Inflammatory macrophage treated with lipopolysaccharide for 4 hours (primary cell): ENCODE measurements at regions not wholly inside any gene's neighbourhood (a gene's known extent, or its start where the extent isn't known, plus 50 kb on each side); places are given as distances from the start of the nearest gene placed in this dataset.

ENCODE experiments used
- DNase-seq: peaks from one replicate; pipeline ENCODE4 v3.0.0-alpha.2; 2020

GRCh38 chr2:187943772-187944369, 347.8 kb upstream of the GULP1 start:
- DNase-seq: no peak

GRCh38 chr2:187949859-187950258, 341.8 kb upstream of the GULP1 start:
- DNase-seq: no peak

- no peak for DNase-seq
Measured at GRCh38 chr2:187951470-187952218, 340.0 kb upstream of the GULP1 start.

GRCh38 chr2:187956906-187957534, 334.7 kb upstream of the GULP1 start:
- DNase-seq: no peak

GRCh38 chr2:187959821-187960220, 331.9 kb upstream of the GULP1 start:
- DNase-seq: peak; percentile 27

GRCh38 chr2:187962538-187962937, 329.1 kb upstream of the GULP1 start:
- DNase-seq: peak; percentile 27

GRCh38 chr2:187964746-187965145, 326.9 kb upstream of the GULP1 start:
- no peak for DNase-seq

- DNase-seq: no peak
Measured at GRCh38 chr2:187966924-187967323, 324.8 kb upstream of the GULP1 start.

- DNase-seq: no peak
Measured at GRCh38 chr2:187971893-187972292, 319.8 kb upstream of the GULP1 start.

GRCh38 chr2:187976259-187976985, 315.3 kb upstream of the GULP1 start:
- peak; percentile 46 for DNase-seq

- DNase-seq: no peak
Measured at GRCh38 chr2:187976986-187977333, 314.7 kb upstream of the GULP1 start.

GRCh38 chr2:187978356-187978755, 313.3 kb upstream of the GULP1 start:
- DNase-seq: no peak

- peak; percentile 70 for DNase-seq
Measured at GRCh38 chr2:187982668-187983067, 309.0 kb upstream of the GULP1 start.

GRCh38 chr2:187985195-187985594, 306.5 kb upstream of the GULP1 start:
- DNase-seq: no peak

GRCh38 chr2:187985923-187986322, 305.8 kb upstream of the GULP1 start:
- DNase-seq: no peak

- peak; percentile 21 for DNase-seq
Measured at GRCh38 chr2:187986390-187987105, 305.1 kb upstream of the GULP1 start.

- DNase-seq: no peak
Measured at GRCh38 chr2:187988348-187988747, 303.3 kb upstream of the GULP1 start.

GRCh38 chr2:187989925-187990623, 301.6 kb upstream of the GULP1 start:
- no peak for DNase-seq

- DNase-seq: no peak
Measured at GRCh38 chr2:187991389-187991788, 300.3 kb upstream of the GULP1 start.

- peak; percentile 17 for DNase-seq
Measured at GRCh38 chr2:187994464-187995331, 297.0 kb upstream of the GULP1 start.

- no peak for DNase-seq
Measured at GRCh38 chr2:187995556-187995955, 296.1 kb upstream of the GULP1 start.
